ENCODE measurements at regions not wholly inside any gene's neighbourhood (a gene's known extent, or its start where the extent isn't known, plus 50 kb on each side); places are given as distances from the start of the nearest gene placed in this dataset.

DNA sequence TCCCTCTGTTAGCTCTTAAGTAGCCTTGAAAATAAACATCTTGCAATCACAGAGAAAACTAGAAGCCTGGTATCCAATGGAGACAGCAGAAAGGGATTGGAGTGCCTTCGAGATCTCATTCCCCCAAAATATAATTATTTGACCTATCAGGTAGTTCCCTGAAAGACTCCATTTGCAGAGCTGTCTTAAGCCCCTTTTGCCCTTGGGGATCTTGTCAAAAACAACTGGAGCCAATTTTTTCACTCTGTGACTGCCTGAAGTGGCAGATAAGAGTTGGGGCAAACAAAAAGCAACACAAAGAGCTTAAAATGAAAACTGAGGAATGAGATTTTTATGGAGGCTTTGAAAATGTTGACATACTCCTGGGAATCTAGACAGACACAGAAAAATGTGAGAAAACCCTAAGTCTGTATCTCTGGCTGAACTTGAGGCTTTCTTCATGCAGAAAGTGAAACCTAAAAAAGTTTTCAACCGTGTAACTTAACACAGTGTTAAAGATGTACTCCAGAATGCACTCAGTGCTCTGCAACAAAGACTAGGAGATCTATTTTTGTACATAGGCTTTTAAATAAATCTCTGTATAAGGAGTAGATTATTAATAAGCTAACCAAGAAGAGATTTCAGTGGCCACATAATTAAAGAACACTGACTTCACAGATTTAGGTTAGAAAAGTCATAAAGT is 971.1 kb upstream of the MAN1A1 start:
- Histone ChIP-seq H3K79me2 (ENCODE audit: insufficient read depth, low read length) (no peaks in the 10 kb centered on the region), H3K27me3 (ENCODE audit: control insufficient read depth in 2 of 2, insufficient read depth in 2 of 2, low read length in 2 of 2) (no peaks in the 10 kb centered on the region), H3K27ac (ENCODE audit: low read depth in 1 of 2, low read length in 2 of 2) (no peak overlapping the region), H3K9me3 (replicated peaks in 1 of 2; ENCODE audit: control insufficient read depth in 1 of 2, insufficient read depth in 1 of 2, low read length in 2 of 2) (peaks cover 3 to 4% of the 10 kb centered on the region in 2 donors), H3K9ac (ENCODE audit: insufficient read depth, low read length, poor library complexity, severe bottlenecking) (no peak overlapping the region), H3K4me1 (ENCODE audit: control insufficient read depth in 1 of 2, insufficient read depth in 2 of 2, low read length in 2 of 2) (no peaks in the 10 kb centered on the region), H4K20me1 (ENCODE audit: insufficient read depth, low read length) (no peaks in the 10 kb centered on the region), H3K4me2 (replicated peaks; ENCODE audit: extremely low read depth, low read length, poor library complexity, severe bottlenecking) (no peak overlapping the region), H3K36me3 (replicated peaks in 1 of 2; ENCODE audit: control insufficient read depth in 1 of 2, insufficient read depth in 2 of 2, low read length in 2 of 2) (no peaks in the 10 kb centered on the region), H2AFZ (ENCODE audit: insufficient read depth, low read depth, low read length, poor library complexity, severe bottlenecking) (no peak overlapping the region), H3K4me3 (replicated peaks in 1 of 3; ENCODE audit: low read depth in 2 of 3, low read length in 3 of 3) (no peak overlapping the region)
- intact Hi-C loops (cut with micrococcal nuclease) = no loop called here
- Mint-ChIP-seq H3K27me3 (ENCODE audit: low read depth in 3 of 3) (no peaks in the 10 kb centered on the region), H3K27ac (no peak overlapping the region), H3K36me3 (no peaks in the 10 kb centered on the region), H3K4me1 (no peaks in the 10 kb centered on the region), H3K9me3 (peaks cover 0 to 6% (median 3%) of the 10 kb centered on the region in 7 donors), H3K4me3 (no peak overlapping the region)
- no CpG with 5 or more reads among the region's 2 CpGs for WGBS (ENCODE audit: insufficient coverage)
- TF ChIP-seq, protein P1, sequence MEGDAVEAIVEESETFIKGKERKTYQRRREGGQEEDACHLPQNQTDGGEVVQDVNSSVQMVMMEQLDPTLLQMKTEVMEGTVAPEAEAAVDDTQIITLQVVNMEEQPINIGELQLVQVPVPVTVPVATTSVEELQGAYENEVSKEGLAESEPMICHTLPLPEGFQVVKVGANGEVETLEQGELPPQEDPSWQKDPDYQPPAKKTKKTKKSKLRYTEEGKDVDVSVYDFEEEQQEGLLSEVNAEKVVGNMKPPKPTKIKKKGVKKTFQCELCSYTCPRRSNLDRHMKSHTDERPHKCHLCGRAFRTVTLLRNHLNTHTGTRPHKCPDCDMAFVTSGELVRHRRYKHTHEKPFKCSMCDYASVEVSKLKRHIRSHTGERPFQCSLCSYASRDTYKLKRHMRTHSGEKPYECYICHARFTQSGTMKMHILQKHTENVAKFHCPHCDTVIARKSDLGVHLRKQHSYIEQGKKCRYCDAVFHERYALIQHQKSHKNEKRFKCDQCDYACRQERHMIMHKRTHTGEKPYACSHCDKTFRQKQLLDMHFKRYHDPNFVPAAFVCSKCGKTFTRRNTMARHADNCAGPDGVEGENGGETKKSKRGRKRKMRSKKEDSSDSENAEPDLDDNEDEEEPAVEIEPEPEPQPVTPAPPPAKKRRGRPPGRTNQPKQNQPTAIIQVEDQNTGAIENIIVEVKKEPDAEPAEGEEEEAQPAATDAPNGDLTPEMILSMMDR (IDR thresholded peaks at IDR 0.05) = no peak
- no peak for DNase-seq

DNA sequence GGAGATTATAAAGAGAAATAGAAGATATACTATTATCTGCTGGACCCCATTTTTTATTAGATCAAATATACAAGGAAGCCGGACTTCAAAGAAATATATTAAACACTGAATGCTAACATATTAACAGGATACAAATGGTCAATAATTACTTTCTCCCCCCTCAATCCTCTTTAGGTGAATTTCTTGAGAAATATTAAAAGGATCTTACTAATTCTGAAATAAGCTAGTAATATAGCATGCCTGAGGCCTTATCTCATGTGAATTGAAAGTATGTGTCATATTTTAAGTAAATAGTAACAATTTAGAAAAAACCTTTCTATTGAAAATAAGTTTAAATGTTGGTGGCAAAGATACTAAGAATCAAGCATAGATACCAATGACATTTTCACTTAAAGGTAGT is 954.7 kb upstream of the MAN1A1 start:
- no peak for DNase-seq
- no peak overlapping the region for H2AFZ ChIP-seq (ENCODE audit: insufficient read depth, low read depth, low read length, poor library complexity, severe bottlenecking)
- H3K9me3 ChIP-seq (replicated peaks in 1 of 2; ENCODE audit: control insufficient read depth in 1 of 2, insufficient read depth in 1 of 2, low read length in 2 of 2) = no peaks in the 10 kb centered on the region
- no peak overlapping the region for H3K4me3 ChIP-seq (replicated peaks in 1 of 3; ENCODE audit: low read depth in 2 of 3, low read length in 3 of 3)
- Mint-ChIP-seq H3K27ac (no peak overlapping the region), H3K4me3 (no peak overlapping the region), H3K27me3 (ENCODE audit: low read depth in 3 of 3) (peaks cover 0 to 2% (median 0%) of the 10 kb centered on the region in 3 donors), H3K9me3 (peaks cover 0 to 4% (median 0%) of the 10 kb centered on the region in 7 donors), H3K4me1 (no peaks in the 10 kb centered on the region), H3K36me3 (no peaks in the 10 kb centered on the region)
- intact Hi-C loops (cut with micrococcal nuclease) = no loop called here
- H3K4me1 ChIP-seq (ENCODE audit: control insufficient read depth in 1 of 2, insufficient read depth in 2 of 2, low read length in 2 of 2) = no peaks in the 10 kb centered on the region
- WGBS (ENCODE audit: insufficient coverage) = no CpG with 5 or more reads among the region's 1 CpG
- H3K27ac ChIP-seq (ENCODE audit: low read depth in 1 of 2, low read length in 2 of 2) = no peak overlapping the region
- no peak overlapping the region for H3K4me2 ChIP-seq (replicated peaks; ENCODE audit: extremely low read depth, low read length, poor library complexity, severe bottlenecking)
- TF ChIP-seq, protein P1 (IDR thresholded peaks at IDR 0.05) = no peak
- H3K27me3 ChIP-seq (ENCODE audit: control insufficient read depth in 2 of 2, insufficient read depth in 2 of 2, low read length in 2 of 2) = no peaks in the 10 kb centered on the region
- no peak overlapping the region for H3K9ac ChIP-seq (ENCODE audit: insufficient read depth, low read length, poor library complexity, severe bottlenecking)
- H3K79me2 ChIP-seq (ENCODE audit: insufficient read depth, low read length) = no peaks in the 10 kb centered on the region
- no peaks in the 10 kb centered on the region for H4K20me1 ChIP-seq (ENCODE audit: insufficient read depth, low read length)
- H3K36me3 ChIP-seq (replicated peaks in 1 of 2; ENCODE audit: control insufficient read depth in 1 of 2, insufficient read depth in 2 of 2, low read length in 2 of 2) = no peaks in the 10 kb centered on the region
